GM12872 (cell line): ENCODE measurements at regions not wholly inside any gene's neighbourhood (a gene's known extent, or its start where the extent isn't known, plus 50 kb on each side); places are given as distances from the start of the nearest gene placed in this dataset.

ENCODE experiments used
- TF ChIP-seq, protein P1 (sequence below): IDR thresholded peaks from 3 replicates; pipeline ENCODE4 v1.5.1; 2011; ENCODE audit warnings: low read depth, mild to moderate bottlenecking, low read length, moderate library complexity; ENCODE audit not compliant: insufficient read depth

DNA sequence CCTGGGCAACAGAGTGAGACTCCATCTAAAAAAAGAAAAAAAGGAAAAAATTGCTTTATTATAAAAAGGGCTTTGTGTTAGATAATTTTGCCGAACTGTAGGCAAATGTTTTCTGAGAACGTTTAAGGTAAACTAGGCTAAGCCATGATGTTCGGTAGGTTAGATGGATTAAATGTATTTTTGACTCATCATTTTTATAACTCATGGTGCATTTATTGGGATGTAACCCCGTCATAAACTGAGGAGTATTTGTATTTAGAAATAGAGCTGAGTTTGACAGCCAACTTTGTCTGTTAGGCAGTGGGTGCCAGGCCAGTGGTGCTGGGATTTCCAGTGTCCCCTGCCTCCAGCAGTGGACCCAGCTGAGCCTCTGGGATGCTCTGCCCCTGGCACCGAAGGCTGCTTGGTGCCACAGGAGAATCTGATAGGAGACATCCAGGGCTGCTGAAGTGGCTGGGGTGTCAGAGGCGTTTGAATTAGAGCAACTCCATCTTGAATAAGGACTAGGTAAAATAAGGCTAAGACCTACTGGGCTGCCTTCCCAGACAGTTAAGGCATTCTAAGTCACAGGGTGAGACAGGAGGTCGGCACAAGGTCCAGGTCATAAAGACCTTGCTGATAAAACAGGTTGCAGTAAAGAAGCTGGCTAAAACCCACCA, 114.9 kb upstream of the EEPD1 start:
- TF ChIP-seq, protein P1, sequence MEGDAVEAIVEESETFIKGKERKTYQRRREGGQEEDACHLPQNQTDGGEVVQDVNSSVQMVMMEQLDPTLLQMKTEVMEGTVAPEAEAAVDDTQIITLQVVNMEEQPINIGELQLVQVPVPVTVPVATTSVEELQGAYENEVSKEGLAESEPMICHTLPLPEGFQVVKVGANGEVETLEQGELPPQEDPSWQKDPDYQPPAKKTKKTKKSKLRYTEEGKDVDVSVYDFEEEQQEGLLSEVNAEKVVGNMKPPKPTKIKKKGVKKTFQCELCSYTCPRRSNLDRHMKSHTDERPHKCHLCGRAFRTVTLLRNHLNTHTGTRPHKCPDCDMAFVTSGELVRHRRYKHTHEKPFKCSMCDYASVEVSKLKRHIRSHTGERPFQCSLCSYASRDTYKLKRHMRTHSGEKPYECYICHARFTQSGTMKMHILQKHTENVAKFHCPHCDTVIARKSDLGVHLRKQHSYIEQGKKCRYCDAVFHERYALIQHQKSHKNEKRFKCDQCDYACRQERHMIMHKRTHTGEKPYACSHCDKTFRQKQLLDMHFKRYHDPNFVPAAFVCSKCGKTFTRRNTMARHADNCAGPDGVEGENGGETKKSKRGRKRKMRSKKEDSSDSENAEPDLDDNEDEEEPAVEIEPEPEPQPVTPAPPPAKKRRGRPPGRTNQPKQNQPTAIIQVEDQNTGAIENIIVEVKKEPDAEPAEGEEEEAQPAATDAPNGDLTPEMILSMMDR: no peak

DNA sequence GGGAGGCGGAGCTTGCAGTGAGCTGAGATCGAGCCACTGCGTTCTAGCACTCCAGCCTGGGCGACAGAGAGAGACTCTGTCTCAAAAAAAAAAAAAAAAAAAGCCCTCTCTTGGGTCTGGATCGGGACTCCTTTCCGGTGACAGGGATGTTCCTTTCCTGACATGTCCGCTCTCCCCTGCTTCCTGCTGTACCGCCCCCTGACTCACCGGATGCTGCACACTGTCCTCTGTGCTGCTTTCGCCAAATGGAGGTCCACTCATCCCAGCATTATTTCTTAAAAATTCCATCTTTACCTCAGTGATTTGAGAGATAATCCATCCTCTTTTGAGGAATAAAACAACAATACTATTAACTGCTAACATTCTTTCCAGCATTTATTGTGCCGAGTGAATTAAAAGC, 113.8 kb upstream of the EEPD1 start:
- TF ChIP-seq, protein P1: no peak

DNA sequence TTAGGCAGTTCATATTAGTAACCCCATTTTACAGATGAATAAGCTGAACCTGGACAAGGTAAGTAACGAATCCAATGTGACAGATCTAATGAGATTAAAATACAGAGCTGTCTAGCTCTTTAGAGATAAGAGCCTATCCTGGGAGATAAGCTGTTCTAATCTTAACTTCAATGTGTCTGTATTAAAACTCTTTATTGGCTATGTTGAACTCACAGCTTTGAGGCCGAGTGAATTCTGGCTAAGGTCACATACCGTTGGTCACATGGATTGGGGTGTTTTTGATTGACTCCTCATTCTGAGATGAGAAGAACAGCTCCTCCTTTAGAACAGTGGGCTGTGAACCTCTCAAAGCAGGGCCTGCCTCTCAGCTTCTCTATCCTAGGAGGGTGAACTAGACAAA, 113.4 kb upstream of the EEPD1 start:
- TF ChIP-seq, protein P1: no peak

DNA sequence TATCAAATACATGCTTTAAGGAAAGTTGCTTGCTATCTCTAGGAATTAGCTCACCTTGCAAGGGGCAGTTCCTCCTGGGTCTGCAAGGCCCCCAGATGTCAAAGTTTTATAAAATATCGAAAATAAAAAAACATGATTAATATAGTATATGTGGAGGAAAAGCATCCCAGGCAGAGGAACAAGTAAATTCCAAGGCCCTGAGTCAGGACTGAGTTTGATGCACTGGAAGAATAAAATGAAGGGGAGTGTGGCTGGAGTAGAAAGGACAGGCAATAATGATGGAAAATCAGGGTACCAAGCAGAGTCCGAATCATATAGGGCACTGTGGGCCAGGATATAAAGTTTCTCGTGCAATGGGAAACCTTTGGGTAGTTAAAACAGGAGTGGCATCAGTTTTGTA, 112.4 kb upstream of the EEPD1 start:
- TF ChIP-seq, protein P1: no peak

DNA sequence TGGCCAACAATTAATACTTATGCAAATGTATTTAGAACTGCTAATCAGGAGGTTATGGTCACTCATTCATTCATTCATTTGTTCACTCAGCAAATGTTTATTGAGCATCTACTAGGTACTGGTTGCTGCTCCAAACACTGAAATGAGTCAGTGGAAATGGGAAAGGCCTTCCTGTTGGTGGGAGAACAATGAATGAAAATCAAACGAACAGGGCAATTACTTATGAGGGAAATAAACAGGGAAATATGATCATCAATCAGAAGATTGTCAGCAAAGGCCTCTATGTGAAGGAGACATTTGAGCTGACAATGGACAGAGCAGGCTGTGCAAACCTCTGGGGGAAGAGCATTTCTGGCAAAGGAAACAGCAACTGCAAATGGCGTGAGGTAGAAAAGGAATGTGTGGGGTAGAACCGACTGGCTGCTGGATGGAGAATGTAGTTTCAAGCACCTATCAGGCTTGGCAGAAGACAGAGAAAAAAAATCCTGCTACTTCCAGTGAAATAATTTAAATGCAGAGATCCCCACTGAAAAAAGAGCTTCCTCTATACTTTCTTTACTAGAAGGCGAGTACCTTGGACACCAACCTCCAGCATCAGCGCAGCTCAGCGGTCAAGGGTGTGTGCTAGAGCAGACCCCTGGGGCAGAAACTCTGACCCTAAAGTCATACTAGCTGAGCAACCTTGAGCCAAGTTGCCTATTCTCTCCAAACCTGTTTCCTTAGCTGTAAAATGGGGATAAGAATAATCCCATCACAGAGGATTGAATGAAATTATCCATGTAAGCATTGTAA, 108.8 kb upstream of the EEPD1 start:
- TF ChIP-seq, protein P1: no peak

DNA sequence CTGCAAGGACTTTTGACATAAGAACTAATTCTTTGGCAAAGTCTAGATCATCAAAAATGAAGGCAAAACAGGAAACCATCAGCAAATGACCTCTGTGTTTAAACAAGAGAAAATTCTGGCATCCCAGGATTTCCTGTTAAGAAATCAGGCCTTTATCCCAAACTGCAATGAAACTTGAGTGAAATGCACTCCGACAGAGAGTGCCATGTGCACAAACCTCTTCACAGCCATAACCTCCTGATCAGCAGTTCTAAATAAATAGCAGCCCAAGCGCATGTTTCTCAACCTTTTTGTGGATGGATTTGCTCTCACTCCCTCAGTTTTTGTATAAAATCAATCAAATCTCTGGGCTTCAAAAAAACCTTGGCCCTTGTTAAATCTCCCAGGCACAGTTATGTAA, 107.7 kb upstream of the EEPD1 start:
- TF ChIP-seq, protein P1: no peak

DNA sequence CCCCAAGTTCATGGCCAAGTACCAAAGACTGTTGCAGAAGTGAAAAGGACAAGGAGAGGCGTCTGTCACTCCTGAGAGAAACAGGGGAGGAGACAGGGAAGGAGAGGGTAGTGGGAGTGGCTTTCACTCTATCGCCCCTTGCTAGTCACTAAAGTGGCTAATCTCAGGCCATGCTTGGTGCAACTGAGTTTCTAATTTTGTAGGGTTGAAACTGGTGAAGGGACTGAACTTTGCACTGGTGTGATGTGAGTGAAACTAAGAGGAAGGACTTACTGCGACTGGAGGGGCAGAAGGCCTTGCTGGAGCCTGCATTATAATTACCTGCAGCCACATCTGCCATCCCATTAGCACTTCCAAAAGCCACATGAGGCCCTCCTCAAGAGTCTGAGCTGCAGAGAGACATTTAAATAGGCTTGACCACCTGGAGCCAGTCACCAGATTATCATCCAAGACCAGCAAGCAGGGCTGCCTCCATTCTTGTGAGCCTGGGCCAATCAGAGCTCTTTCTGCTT, 107.2 kb upstream of the EEPD1 start:
- TF ChIP-seq, protein P1: no peak
